T-cell (primary cell): ENCODE measurements at regions not wholly inside any gene's neighbourhood (a gene's known extent, or its start where the extent isn't known, plus 50 kb on each side); places are given as distances from the start of the nearest gene placed in this dataset.
"Not testable (repeated sequence)": the region's sequence is repeated elsewhere in the genome, so short reads cannot be mapped to it uniquely, and the experiment has no call there.

Source experiments
- ATAC-seq, 4 experiments: fragments of 200-7000 bp in 3 of 4; fragments of 150-1000 bp in 1 of 4; cut with Tn5 transposase; replicated peaks in 1 of 4; 1 replicate in 3 of 4; 2 replicates in 1 of 4; pipeline ENCODE4 v1.10.0; 2021; ENCODE audit warnings: moderate library complexity in 3 of 4, mild to moderate bottlenecking in 2 of 4, moderate number of reproducible peaks in 1 of 4
- CTCF ChIA-PET, 2 donors: fragments of 300-600 bp; sonication (Branson Sonifier 250); formaldehyde crosslinking; loops; one replicate each; lab custom pipeline; 2022; ENCODE audit warnings: antibody characterized with exemption in 2 of 2; lab: Charles Lee
- POLR2A ChIA-PET, 2 donors: fragments of 300-600 bp; sonication (Branson Sonifier 250); formaldehyde crosslinking; loops; one replicate each; lab custom pipeline; 2022; ENCODE audit warnings: antibody characterized with exemption in 2 of 2; lab: Charles Lee
- DNase-seq, 35 experiments: peaks; one replicate each; pipeline versions ENCODE4 v3.0.0 to v3.0.0-alpha.2; 2013 to 2023
- H3K27ac ChIP-seq: one replicate; pipeline ENCODE4 v1.5.1; 2013; ENCODE audit warnings: low read length
- H3K27me3 ChIP-seq, 2 experiments: replicated peaks in 1 of 2; 1 replicate in 1 of 2; 2 replicates in 1 of 2; pipeline versions ENCODE4 v1.6.1 to v1.7.0; 2013; ENCODE audit warnings: low read length in 1 of 2, mixed read lengths in 1 of 2; ENCODE audit not compliant: control insufficient read depth in 2 of 2, insufficient read depth in 2 of 2; ENCODE audit errors: extremely low read depth in 1 of 2
- H3K36me3 ChIP-seq, 2 donors: 1 replicate in 1 of 2; 2 replicates in 1 of 2; pipeline versions ENCODE4 v1.6.1 to v1.7.0; 2013; ENCODE audit warnings: low read length in 1 of 2; ENCODE audit not compliant: control insufficient read depth in 2 of 2, insufficient read depth in 1 of 2; ENCODE audit errors: extremely low read depth in 1 of 2
- H3K4me1 ChIP-seq, 2 experiments: 1 replicate in 1 of 2; 2 replicates in 1 of 2; pipeline versions ENCODE4 v1.6.1 to v1.7.0; 2013; ENCODE audit warnings: low read length in 2 of 2, mixed read lengths in 1 of 2; ENCODE audit not compliant: insufficient read depth in 2 of 2, control insufficient read depth in 1 of 2; ENCODE audit errors: extremely low read depth in 1 of 2
- H3K4me3 ChIP-seq, 2 donors: 1 replicate in 1 of 2; 2 replicates in 1 of 2; pipeline versions ENCODE4 v1.5.1 to v1.7.0; 2013; ENCODE audit warnings: mild to moderate bottlenecking in 2 of 2, low read length in 1 of 2, moderate library complexity in 1 of 2; ENCODE audit not compliant: control insufficient read depth in 1 of 2; ENCODE audit errors: extremely low read depth in 1 of 2
- H3K9me3 ChIP-seq: 2 replicates; pipeline ENCODE4 v1.7.0; 2013
- H3K27ac Mint-ChIP-seq, 2 donors: one replicate each; pipeline ENCODE4 v1.8.0; 2020 to 2021; ENCODE audit warnings: mild to moderate bottlenecking in 2 of 2, mixed read lengths in 2 of 2
- H3K27me3 Mint-ChIP-seq, 2 donors: one replicate each; pipeline ENCODE4 v1.8.0; 2021 to 2022; ENCODE audit warnings: mixed read lengths in 2 of 2
- H3K36me3 Mint-ChIP-seq: one replicate; pipeline ENCODE4 v1.8.0; 2021; ENCODE audit warnings: mixed read lengths
- H3K4me1 Mint-ChIP-seq, 3 donors: one replicate each; pipeline ENCODE4 v1.8.0; 2020 to 2022; ENCODE audit warnings: mixed read lengths in 3 of 3, mild to moderate bottlenecking in 1 of 3
- H3K4me3 Mint-ChIP-seq, 3 donors: one replicate each; pipeline ENCODE4 v1.8.0; 2020 to 2022; ENCODE audit warnings: mild to moderate bottlenecking in 3 of 3, mixed read lengths in 3 of 3, moderate library complexity in 3 of 3
- H3K9me3 Mint-ChIP-seq, 3 donors: one replicate each; pipeline ENCODE4 v1.8.0; 2020 to 2022; ENCODE audit warnings: mixed read lengths in 3 of 3
- WGBS: methylation state at CpG from one replicate; pipeline ENCODE4 v1.1.5; 2013; ENCODE audit warnings: missing lambda C conversion rate; ENCODE audit not compliant: insufficient coverage; 5-methylcytosine and 5-hydroxymethylcytosine counted together

DNA sequence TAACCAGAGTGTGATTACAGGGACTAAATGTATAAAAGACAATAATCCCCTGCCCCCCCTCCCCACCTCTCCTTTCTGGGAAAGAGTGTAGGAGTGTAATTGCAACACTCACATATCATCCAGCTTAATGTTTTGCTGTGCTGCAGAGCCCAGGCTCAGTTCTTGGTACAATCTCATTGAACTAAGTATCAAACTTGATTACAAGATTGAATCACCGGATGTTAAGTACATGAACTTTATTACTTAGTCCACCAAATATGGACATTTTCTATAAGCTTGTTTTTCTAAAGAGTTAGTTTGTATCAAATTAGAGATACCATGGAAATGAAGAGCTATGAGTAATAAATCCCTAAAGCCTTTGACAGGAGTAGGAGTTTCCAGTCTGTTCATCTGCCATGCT lies 559.1 kb downstream of the ZNF674 start:
- no CpG with 5 or more reads among the region's 1 CpG for WGBS
- DNase-seq (no peak), ATAC-seq (no peak)
- H3K27me3 Mint-ChIP-seq = peaks cover 0 to 5% of the 10 kb centered on the region in 2 donors
- peaks cover 5 to 8% (median 7%) of the 10 kb centered on the region in 3 donors for H3K9me3 Mint-ChIP-seq
- no peaks in the 10 kb centered on the region for H3K4me1 Mint-ChIP-seq
- no peak overlapping the region for H3K27ac Mint-ChIP-seq
- no peaks in the 10 kb centered on the region for H3K36me3 Mint-ChIP-seq
- ChIA-PET POLR2A (no interaction called here), CTCF (no interaction called here)
- Histone ChIP-seq H3K4me3 (no peak overlapping the region), H3K27ac (no peak overlapping the region), H3K4me1 (no peaks in the 10 kb centered on the region), H3K9me3 (no peaks in the 10 kb centered on the region), H3K27me3 (no peaks in the 10 kb centered on the region), H3K36me3 (no peaks in the 10 kb centered on the region)
- no peak overlapping the region for H3K4me3 Mint-ChIP-seq

DNA sequence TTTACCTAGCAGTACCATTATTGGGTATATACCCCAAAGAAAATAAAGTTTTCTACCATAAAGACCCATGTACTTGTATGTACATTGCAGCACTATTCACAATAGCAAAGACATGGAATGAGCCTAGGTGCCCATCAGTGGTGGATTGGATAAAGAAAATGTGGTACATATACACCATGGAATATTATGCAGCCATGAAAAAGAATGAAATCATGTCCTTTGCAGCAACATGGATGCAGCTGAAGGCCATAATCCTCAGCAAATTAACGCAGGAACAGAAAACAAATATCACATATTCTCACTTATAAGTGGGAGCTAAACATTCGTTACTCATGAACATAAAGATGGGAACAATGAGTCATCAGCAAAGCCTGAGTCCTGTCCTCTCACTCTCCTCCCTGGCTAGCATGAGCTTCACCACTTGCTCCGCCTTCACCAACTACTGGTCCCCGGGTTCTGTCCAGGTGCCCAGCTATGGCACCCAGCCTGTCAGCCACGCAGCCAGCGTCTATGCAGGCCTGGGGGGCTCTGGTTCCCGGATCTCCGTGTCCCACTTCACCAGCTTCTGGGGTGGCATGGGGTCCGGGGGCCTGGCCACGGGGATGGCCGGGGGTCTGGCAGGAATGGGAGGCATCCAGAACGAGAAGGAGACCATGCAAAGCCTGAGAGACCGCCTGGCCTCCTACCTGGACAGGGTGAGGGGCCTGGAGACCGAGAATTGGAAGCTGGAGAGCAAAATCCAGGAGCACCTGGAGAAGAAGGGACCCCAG lies 562.1 kb downstream of the ZNF674 start:
- 88% methylated on average over 4 of the region's 14 CpGs for WGBS
- ATAC-seq, POLR2A ChIA-PET, H3K36me3 Mint-ChIP-seq, H3K4me3 ChIP-seq, H3K9me3 ChIP-seq, DNase-seq, H3K27ac ChIP-seq, CTCF ChIA-PET, H3K36me3 ChIP-seq, H3K27ac Mint-ChIP-seq, H3K27me3 ChIP-seq, H3K4me1 ChIP-seq, H3K4me3 Mint-ChIP-seq, H3K4me1 Mint-ChIP-seq, H3K9me3 Mint-ChIP-seq: not testable (repeated sequence)
- peaks cover 0 to 11% of the 10 kb centered on the region in 2 donors for H3K27me3 Mint-ChIP-seq

DNA sequence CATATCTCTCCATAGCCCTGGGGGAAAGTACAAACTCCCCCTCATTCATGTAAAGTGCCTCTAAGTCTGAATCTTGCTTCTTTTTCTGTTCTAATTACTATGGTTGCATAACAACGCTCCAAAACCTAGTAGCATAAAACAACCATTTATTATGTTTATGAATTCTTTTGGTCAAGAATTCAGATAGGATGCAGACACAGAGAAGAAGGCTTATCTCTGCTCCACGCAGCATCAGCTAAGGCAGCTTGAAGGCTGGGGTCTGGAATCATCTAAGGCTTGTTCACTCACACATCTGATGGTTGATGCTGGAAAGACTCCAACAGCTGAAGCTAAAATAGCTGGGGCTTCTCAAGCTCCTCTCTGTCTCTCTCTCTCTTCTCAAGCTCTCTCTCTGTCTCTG lies 564.5 kb downstream of the ZNF674 start:
- Mint-ChIP-seq H3K4me1 (no peaks in the 10 kb centered on the region), H3K36me3 (no peaks in the 10 kb centered on the region), H3K27ac (no peak overlapping the region), H3K27me3 (peaks cover 0 to 11% of the 10 kb centered on the region in 2 donors), H3K4me3 (no peak overlapping the region), H3K9me3 (peaks cover 0 to 8% (median 7%) of the 10 kb centered on the region in 3 donors)
- H3K36me3 ChIP-seq = no peaks in the 10 kb centered on the region
- no peak for DNase-seq
- H3K27ac ChIP-seq = no peak overlapping the region
- ATAC-seq = no peak
- CTCF ChIA-PET = no interaction called here
- POLR2A ChIA-PET = no interaction called here
- H3K27me3 ChIP-seq = no peaks in the 10 kb centered on the region
- H3K9me3 ChIP-seq = no peaks in the 10 kb centered on the region
- WGBS = no CpG with 5 or more reads among the region's 2 CpGs
- no peak overlapping the region for H3K4me3 ChIP-seq
- H3K4me1 ChIP-seq = no peaks in the 10 kb centered on the region

DNA sequence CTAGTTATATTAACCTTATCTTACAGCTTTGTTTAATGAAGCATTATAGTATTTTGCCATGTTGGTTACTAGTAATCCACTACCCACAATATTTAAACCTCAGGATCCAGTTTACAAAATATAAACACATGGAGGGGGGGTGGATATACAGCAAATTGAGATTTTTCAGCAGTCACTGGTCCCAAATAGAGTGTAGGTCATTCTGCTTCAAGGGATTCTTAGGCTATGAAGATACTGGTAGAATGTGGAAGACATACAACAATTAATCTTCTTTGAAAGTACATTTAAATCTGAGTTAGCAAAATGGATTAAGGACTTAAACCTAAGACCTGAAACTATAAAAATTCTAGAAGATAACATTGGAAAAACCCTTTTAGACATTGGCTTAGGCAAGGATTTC lies 569.6 kb downstream of the ZNF674 start:
- CTCF ChIA-PET = no interaction called here
- Mint-ChIP-seq H3K36me3 (no peaks in the 10 kb centered on the region), H3K27ac (no peak overlapping the region), H3K9me3 (no peaks in the 10 kb centered on the region), H3K4me1 (no peaks in the 10 kb centered on the region), H3K4me3 (no peak overlapping the region), H3K27me3 (peaks cover 0 to 14% of the 10 kb centered on the region in 2 donors)
- Histone ChIP-seq H3K36me3 (no peaks in the 10 kb centered on the region), H3K9me3 (no peaks in the 10 kb centered on the region), H3K27ac (no peak overlapping the region), H3K4me1 (no peaks in the 10 kb centered on the region), H3K27me3 (no peaks in the 10 kb centered on the region), H3K4me3 (no peak overlapping the region)
- ATAC-seq (no peak), DNase-seq (no peak)
- POLR2A ChIA-PET = interaction anchor here in 1 of 2 donors (0.7 kb wide), 1 partner anchor 778 kb away, joined by 3 read pairs; no protein-coding TSS in a partner anchor

DNA sequence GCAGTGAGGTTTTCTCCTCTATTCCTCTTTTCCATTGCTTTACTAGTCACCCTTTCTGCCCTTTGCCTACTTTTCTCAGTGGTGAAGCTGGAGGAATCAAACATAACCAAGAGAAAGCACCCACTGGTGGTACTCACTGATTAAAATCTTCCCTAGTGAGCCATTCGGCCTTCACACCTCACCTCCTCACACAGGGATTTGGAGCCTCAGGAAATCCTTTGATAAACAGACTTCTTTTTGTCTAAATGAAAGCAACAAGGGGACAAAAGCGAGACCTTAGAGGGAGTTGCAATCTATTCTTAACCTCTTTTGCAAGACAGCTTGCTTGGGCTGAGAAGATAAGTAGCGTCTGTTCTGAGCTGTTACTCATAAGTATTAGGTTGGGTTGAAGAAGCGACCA lies 572.6 kb downstream of the ZNF674 start:
- DNase-seq (no peak), ATAC-seq (no peak)
- Mint-ChIP-seq H3K4me1 (no peaks in the 10 kb centered on the region), H3K27ac (no peak overlapping the region), H3K9me3 (no peaks in the 10 kb centered on the region), H3K36me3 (no peaks in the 10 kb centered on the region), H3K27me3 (peaks cover 2 to 7% of the 10 kb centered on the region in 2 donors), H3K4me3 (no peak overlapping the region)
- Histone ChIP-seq H3K4me1 (no peaks in the 10 kb centered on the region), H3K4me3 (no peak overlapping the region), H3K36me3 (no peaks in the 10 kb centered on the region), H3K9me3 (no peaks in the 10 kb centered on the region), H3K27me3 (no peaks in the 10 kb centered on the region), H3K27ac (no peak overlapping the region)
- ChIA-PET POLR2A (no interaction called here), CTCF (no interaction called here)
- WGBS = no CpG with 5 or more reads among the region's 4 CpGs

DNA sequence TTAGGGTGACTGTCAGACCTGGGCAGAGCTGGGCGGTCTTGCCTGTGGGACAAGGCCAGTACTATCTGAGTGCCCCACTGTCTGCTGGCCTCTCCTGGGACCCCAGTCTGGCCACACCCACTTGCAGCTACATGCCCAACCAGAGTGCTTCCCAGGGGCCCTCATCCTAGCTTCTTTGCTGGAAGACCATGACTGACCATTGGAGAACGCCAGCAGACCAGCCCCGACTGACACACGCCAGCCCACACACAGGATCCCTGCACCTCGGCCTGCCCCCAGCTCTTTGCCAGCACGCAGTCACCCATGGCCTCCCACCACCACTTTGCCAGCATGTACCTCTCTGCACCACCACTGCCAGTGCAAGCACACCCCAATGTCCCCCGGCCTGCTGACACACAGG lies 585.7 kb downstream of the ZNF674 start:
- DNase-seq (no peak), ATAC-seq (no peak)
- Mint-ChIP-seq H3K27ac (no peak overlapping the region), H3K36me3 (no peaks in the 10 kb centered on the region), H3K4me3 (no peak overlapping the region), H3K9me3 (no peaks in the 10 kb centered on the region), H3K27me3 (peaks cover 2 to 11% of the 10 kb centered on the region in 2 donors), H3K4me1 (no peaks in the 10 kb centered on the region)
- CTCF ChIA-PET = no interaction called here
- Histone ChIP-seq H3K4me1 (no peaks in the 10 kb centered on the region), H3K27me3 (no peaks in the 10 kb centered on the region), H3K4me3 (no peak overlapping the region), H3K36me3 (no peaks in the 10 kb centered on the region), H3K9me3 (no peaks in the 10 kb centered on the region), H3K27ac (no peak overlapping the region)
- POLR2A ChIA-PET = no interaction called here
- WGBS = 100% methylated on average over 1 of the region's 7 CpGs
